GM21447 (cell line): ENCODE measurements at regions not wholly inside any gene's neighbourhood (a gene's known extent, or its start where the extent isn't known, plus 50 kb on each side); places are given as distances from the start of the nearest gene placed in this dataset.
"Not testable (repeated sequence)": the region's sequence is repeated elsewhere in the genome, so short reads cannot be mapped to it uniquely, and the experiment has no call there.

ENCODE experiments used
- ATAC-seq: cut with Tn5 transposase; IDR thresholded peaks from one replicate; pipeline ENCODE4 v1.9.1; 2021; ENCODE audit not compliant: unreplicated experiment

DNA sequence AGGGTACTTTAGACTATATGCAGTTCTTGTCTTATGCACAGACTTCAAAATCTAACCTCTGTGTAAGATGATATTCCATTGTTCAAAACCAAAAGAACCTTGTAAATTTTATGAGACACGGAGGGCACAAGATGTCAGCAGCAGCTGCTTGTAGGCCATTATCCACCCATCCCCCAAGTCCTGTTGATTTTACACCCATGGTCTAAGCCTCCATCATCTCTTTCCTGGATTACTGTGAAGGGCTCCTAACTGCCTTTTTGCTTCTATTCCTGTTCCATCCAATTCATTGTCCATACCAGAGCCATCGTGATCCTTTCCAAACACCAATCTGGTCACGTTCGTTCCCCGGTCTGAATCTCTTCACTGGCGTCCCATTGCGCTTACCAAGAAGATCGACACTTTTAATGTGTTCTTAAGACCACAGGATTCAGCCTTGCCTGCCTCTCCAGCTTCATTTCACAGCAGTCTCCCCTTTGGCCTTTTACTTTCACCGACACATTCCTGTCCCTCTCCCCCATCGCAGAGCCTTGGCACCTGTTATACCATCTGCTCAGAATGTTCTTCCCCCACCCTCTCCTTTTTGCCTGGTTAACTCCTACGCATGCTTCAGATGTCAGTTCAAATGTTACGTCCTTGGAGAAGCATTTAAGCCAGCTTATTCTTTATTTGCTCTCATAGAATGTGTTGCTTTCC, 107.3 kb upstream of the POU3F1 start:
- ATAC-seq: no peak

DNA sequence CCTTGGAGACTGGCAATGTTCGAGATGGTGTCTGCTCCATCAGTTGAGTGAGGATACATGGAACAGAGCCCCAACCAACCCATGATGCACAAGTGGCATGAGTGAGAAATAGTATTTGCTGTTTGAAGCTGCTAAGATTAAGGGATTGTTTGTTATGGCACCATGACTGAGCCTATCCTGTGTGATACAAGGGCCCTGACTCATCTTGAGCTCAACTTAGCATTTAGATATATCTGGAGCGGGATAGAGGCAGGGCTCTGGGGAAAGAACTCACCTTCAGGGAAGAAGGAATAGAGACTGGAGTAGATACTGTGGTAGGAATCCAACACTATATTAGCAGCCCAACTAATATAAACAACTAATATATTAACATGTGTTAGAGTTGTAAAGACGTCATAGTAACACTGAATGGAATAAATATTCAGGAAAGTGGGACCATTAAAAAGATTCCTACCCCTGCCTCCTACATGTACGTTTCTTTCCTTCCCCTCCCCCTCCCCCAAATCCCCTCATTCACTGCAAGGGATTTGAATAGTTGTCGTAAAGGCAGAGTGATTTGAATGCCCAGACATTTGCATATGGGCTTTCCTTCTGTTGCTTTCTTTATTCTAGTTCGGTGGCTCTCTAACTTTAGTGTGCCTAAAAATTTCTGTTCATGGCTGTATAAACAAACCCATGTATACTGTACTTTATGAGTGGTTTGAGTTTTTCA, 106.6 kb upstream of the POU3F1 start:
- no peak for ATAC-seq

DNA sequence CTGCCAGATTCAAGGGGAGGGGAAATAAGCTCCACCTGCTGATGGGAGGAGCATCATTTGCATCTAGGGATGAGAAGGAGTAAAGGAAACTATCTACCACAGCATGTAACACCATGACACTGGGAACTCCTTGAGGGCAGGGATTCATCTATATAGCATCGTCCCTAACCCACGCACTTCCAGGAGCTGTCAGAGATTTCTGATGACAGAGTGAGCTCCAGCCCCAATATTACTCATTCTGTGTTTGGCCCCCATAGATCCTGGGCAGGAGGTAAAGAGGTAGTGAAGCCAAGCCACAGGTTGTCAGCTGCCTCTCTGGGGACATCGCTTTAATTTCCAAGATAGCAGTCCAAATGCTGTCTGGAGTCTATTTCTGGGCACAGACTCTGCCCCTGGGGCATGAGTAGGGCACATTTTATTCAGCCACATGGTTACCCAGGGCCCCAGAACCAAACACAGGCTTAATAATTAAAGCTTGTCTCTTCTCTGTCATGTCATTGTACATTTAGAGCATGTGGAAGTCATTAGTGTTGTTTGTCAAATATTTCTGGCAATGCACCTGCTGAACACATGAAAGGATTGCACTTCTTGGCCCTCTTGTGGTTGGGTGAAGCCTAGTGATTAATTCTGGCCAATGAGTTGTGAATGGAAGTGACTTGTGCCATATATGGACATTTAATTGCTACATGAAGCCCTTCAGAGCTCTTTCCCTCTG, 105.9 kb upstream of the POU3F1 start:
- no peak for ATAC-seq

DNA sequence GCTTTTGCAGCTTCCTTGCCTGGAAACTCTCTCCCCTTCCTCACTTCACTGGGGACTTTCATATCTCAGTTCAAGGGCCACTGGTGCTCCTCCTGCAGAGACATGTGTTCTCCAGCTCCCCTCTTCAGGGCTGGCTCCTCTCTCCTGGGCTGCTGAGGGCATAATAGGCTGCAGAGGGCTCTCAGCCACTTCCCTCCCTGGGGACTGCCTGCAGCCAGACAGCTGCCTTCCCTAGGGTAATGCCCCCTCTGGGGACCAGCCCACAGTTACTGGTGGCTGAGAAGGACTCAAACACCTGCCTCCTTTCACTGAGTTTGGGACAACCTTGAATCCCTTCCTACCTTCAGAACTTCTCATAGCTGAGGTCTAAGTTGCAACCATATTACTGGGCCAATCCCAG, 104.8 kb upstream of the POU3F1 start:
- ATAC-seq: no peak

DNA sequence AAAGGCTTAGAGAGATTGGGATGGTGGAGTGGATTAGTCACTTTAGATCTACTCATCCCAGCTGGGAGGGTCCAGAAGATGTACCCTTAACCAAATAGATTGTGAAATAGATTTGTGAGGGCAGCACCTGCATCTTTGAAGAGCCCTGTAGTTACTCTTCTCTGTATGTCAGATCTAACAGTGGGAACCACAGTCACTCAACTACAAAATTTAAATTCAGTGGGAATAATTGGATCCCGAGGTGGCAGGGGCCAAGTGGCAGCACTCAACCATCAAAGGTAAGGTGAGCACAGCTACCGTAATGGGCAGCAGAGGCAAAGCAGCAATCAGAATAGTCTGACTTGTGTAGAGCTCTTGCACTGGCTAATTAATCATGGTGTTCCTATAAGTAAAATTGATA, 99.5 kb upstream of the POU3F1 start:
- ATAC-seq: not testable (repeated sequence)

DNA sequence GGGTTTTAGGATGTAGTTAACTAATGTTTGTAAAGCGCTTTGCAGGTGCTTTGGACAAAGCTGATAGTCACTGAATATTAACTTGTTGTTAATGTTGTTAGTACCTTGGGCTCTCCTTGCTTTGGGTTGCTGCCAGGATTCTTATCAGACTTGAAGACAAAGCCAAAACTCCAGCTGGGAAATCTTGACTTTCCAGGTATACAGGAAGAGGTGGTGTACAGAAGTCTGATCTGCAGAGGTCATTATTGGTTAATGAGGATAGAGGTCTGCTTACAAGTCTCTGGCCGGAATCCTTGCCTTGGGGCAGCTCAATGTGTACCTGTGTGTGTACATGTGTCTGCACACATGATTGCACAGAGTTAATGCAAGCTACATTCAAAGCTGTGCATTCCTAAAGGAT, 96.0 kb upstream of the POU3F1 start:
- ATAC-seq: no peak

DNA sequence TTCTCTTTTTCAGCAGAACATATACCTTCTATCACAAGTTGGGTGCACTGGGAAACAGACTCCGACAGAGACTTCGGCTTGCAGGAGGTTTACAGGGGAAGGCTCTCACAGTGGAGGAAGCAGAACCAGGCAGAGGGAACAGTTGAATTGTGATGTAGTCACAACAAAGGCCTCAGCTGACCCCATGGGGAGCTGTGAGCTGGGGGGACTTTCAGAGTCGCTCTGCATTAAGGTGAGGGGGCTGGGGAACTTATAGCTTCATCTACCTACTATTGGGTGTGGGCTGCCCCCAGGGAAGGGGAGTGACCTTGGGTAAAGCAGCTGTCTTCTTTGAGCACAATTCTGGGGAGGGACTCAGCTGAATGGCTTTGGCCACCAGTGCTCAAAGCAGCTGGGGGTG, 94.9 kb upstream of the POU3F1 start:
- ATAC-seq: no peak

DNA sequence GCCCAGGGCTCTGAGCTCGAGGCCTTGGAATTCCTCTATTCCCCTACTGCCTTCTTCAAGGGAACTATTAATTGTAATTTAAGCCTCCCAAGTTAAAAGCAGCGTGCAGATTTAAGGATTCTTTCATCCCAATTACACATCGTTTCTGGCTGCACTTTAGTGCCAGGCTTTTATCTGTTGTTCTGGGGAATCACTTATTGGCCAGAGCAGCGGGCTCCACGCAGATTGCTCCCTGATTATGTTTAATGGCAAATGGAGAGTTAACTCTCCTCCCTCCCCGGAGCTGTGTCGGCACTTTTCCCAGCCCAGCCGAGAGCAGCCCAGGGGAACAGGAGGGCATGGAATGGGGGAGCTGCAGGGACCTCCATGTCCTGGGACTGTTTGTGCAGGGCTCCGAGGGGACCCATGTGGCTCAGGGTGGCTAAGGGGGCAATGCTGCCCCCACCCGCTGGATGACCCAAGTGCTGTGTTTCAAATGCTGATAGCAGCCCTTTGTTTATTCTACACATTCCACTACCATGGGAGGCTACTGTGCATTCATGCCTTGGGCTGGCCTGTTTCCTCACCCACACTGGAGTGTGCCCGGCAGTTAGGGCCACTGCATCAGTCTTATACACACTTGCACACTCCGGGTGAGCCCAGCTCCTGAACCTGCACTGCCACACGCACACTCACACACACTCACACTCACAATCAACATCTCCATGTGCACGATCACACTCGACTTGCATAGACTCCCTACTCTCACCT, 93.3 kb upstream of the POU3F1 start:
- no peak for ATAC-seq

DNA sequence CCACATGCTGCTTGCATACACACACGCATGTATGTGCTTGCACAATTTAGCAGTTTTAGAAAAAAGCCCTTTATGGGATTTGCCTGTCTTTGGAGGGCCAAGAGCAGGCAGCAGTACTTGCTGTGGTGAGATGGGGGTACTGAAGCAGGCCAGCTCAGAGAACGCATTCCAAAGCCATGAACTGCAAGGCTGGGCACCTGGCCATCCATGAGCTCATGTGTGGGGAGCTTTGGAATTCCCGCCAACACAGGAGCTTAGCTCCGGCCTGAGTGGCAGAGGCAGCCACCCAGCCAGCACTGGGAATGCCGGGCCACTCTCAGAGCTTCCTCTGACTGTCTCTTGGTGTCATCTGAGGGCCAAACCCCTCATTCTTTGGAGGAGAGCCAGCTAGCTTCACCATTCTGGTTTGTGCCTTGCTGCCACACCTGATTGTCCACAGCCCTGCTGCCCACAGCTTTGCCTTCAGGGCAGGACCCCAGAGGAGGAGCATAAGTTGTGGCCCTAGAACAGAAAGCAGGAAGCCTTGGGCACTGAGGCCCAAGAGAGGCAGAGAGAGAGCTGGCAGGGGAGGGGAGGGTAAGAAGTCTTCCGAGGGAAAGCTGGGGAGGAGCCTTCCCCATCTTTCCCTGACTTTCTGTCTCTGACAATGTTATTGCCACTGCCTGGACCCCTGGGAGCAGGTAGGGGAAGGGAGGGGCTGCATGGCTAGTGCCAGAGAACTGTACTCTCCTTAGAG, 92.1 kb upstream of the POU3F1 start:
- ATAC-seq: no peak

DNA sequence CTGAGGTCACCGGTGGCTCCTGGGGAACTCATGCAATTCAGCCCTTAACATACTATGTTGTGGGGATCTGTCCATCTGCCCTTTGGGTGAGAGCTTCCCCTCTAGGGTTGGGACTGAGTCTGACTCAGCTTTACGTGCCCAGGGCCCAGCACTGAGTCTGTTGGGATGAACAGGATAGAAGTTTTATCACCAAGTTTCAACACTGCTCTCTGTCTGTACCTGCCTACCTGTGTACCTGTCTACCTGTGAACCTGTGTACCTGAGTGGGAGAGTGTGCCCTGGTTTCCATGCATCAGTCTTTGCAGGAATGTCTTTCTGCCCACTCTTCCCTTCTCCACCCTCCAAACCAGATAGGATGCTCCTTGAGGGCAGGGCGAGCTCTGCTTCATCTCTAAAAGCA, 90.6 kb upstream of the POU3F1 start:
- ATAC-seq: no peak

DNA sequence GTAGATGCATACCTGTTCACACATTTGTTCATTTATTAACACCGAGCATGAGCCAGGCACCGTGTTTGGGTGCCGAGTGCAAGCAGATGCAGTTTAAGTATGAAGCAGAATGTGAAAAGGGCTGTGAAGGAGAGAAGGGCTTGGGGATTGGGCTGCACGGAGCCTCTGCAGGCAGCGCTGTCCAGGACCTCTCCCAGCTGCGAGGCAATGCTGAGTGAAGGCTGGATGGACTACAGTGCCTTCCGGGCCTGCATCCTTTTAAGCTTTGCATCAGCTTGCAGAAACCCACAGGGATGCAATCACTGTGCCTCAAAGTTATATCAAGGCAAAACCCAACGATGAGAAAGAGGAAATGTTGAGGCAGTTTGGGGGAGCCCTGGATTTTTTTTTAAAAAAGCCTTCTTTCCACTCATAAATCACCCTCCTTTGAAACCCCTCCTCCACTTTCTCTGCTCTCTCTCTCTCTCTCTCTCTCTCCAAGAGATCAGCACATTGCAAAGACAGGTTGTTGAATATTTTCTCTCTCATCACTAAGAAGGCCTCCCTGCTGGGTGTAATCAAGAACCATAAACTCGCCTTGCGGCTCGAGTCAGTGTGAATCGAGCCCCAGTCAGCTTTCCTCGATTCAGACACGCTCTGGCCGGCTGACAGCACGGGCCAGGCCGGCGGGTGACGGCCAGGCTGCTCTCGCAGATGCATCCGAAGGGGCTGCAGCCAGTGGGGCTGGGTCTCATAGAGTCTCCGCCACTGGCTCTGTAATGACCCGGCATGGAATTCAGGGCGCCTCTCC, 89.2 kb upstream of the POU3F1 start:
- no peak for ATAC-seq

DNA sequence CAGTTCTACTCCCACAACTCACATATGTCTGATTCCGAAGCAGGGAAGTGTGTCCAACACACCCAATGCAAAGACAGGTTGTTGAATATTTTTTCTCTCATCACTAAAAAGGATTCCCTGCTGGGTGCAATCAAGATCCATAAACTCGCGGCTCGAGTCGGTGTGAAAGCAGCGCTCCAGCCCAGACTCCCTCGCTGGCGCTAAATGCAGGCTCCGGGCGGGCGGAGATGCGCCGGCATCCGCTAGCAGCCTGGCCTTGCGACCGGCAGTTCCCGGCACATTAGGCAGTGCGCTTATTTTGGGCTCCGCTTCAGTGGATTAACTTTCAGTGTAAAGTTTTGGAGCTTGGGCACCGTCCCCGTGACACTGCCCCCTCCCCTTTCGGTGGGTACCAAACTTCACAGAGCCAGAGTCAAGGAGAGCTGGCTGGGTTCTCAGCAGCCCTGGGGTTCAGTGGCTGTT, 87.7 kb upstream of the POU3F1 start:
- no peak for ATAC-seq

DNA sequence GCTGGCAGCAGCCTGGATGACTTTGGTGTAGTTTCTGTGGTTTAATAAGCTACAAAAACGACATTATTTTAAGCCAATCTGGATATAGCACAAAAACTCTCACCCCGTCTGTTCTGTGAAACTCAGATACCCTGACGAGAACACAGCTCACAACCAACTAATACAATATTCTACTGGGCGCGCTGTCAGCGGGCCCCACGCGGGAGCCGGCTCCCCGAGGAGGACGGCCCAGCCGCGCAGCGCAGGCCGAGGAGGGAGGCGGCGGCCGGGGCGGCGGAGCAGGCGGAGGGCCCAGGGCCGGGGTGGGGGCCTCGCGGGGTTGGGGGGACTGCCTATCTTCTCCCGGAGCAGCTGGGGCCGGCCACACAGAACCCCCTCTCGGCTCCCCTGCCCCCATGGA, 87.2 kb upstream of the POU3F1 start:
- no peak for ATAC-seq

DNA sequence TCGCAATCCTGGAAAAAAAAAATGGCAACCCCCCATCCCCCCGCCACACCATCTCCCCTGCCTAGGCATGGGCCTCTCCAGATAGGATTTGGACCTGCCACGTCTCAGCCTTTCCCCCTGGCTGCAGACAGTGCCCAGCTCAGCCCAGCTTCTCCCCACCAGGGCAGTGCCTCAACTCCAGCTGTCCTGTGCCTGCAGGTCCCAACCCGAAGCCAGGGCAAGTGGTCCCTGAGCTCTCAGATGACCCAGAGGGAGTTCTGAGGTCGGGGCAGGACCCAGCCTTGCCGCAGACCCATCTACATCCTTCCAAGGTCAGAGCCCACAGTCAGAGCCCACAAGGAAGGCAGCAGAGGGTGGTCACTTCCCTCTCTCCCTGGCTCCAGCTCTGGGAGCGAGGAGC, 86.7 kb upstream of the POU3F1 start:
- no peak for ATAC-seq

DNA sequence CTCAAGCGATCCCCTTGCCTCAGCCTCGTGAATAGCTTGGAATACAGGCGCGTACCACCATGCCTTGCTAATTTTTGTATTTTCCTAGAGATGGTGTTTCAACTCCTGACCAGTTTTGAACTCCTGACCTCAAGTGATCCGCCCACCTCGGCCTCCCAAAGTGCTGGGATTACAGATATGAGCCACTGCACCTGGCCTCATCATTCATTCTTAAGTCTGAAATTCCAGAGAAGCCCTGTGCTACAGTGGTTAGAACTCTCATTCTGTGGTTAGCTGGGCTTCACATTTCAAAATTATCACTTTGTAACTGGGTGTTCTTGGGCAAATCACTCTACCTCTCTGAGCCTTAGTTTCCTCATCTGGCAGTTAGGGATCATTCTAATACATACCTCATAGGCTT, 86.1 kb upstream of the POU3F1 start:
- ATAC-seq: no peak

DNA sequence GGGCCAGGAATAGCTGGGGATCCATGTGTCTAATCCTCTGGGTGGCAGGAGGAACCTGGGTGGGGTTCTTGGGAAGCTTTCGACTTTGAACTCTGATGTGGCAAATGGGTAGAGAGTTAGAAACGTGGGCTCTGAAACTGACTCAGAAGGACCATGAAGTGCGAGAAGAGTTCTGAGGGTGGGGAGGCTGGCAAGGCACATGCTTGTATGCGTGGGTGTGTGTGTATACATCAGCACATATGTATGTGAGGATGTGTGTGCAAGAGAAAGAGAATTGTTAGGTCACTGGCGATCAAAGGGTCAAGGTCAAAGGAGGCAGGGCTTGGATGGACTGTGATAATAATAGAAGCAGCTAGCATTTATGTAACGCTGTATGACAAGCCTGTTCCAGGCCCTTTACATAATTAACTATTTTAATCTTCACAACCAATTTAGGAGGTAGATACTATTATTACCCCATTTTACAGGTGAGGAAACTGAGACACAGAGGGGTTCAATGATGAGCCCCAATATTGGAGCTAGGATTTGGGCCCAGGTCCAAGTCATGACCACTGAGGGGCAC, 84.5 kb upstream of the POU3F1 start:
- ATAC-seq: no peak

DNA sequence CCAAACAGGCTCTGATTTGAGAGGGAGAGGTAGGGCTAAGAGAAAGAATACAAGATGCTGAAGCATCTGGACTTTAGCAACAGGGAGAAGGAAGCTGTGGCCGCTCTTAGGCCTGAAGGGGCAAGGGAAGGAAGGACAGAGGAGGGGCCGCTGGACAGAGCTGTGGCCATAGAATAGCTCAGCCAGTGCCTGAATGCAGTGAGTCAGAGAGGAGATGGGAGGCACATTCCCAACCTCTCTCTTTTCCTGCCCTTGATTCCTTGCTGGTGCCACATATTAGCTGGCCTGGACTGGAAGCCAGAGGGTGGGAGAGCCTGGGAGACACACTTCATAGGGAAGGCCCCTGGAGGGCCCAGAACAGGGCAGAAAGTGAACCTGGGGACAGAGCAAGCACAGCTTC, 83.4 kb upstream of the POU3F1 start:
- no peak for ATAC-seq

DNA sequence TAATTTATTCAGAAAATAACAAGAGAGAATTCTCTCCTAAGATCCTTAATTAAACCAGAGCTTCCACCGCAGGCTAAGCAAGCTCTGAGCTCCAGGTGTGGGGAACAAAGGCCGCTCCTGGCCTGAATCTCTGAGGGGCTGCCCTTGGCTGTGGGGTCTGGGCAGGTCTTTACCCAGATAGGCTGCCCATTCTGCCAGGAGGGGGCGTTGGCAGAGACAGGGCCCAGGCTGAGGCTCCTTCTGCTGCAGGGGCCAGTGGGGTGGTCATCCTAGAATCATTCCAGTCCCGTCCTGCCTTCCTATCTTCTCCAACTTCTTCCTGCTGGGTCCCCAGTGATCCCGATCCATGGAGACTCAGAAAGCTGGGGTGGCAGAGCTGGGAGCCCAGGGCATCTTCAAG, 82.9 kb upstream of the POU3F1 start:
- ATAC-seq: no peak

DNA sequence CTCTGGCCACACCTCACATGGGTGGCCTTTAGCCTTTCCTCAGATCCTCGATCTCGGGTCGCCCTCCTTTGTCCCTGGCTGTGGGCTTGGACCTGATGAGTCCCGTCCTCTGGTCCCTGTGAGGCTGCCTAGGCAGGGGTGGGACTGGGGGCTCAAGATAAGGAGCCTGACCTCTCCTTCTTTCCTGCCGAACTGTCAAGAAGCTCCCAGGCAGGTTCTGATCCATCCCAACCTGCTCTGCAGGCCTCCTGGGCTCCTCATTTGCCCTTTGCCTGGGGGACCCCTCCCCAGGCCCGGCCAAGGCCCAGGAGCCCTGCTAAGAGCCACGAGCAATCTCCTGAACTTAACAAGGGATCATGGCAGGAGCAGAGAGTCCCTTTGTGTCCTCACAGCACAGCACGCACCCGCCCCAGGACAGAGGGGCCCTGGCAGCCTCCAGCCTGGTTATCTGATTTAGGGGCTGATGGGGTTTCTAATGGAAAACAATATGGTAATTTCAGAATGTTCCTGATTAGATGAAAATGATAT, 82.4 kb upstream of the POU3F1 start:
- ATAC-seq: no peak
